GM18508 (cell line): ENCODE measurements at regions not wholly inside any gene's neighbourhood (a gene's known extent, or its start where the extent isn't known, plus 50 kb on each side); places are given as distances from the start of the nearest gene placed in this dataset.
"Not testable (repeated sequence)": the region's sequence is repeated elsewhere in the genome, so short reads cannot be mapped to it uniquely, and the experiment has no call there.

Experiments
- ATAC-seq: cut with Tn5 transposase; IDR thresholded peaks from one replicate; pipeline ENCODE4 v1.9.1; 2021; ENCODE audit warnings: moderate number of reproducible peaks; ENCODE audit not compliant: insufficient read depth, unreplicated experiment

DNA sequence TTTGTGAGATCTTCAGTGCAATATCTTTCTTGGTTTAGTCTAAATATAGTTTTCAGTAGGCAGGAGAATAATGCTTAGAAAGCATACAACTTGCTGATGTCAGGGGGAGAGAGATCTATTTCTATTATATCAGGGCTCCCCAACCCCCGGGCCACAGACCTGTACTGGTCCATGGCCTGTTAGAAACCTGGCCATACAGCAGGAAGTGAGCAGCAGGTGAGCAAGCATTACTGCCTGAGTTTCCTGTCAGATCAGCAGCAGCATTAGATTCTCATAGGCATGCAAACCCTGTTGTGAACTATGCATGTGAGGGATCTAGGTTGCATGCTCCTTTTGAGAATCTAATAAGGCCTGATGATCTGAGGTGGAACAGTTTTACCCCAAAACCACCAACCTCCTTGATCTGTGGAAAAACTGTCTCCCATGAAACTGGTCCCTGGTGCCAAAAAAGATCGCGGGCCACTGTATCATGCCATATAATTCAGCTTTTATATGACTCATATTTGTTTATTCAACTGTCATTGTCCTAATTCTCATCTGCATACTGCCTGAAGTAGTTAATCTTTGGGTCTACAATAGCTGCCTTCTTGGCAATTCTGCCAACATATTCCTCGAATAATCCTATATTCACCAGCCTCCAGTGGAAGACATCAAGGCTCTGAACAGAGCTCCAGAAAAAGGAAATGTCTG lies 163.6 kb upstream of the DYRK2 start:
- ATAC-seq: no peak

DNA sequence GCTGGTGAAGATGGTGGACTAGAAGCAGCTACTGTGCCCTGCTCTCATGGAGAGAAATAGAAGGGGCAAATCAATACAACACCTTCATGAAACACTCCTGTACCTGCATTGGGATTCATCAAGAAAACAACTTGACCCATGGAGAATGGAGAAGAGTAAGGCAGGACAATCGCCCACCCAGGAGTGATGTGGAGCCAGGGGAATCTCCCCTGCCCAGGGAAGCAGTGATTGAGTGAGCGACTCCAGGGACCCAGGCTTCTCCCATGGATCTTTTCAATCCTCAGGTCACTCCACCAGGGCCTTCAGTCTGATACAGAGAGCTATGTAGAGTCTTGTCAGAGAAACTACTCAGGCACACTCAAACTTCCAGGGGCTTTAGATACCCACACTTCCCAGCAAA lies 161.9 kb upstream of the DYRK2 start:
- no peak for ATAC-seq

DNA sequence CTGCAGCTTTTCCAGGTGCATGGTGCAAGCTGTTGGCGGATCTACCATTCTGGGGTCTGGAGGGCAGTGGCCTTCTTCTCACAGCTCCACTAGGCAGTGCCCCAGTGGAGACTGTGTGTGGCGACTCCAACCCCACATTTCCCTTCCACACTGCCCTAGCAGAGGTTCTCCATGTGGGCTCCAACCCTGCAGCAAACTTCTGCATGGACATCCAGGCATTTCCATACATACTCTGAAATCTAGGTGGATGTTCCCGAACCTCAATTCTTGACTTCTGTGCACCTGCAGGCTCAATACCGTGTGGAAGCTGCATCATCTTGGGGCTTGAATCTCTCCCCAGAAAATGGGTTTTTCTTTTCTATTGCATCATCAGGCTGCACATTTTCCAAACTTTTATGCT lies 160.2 kb upstream of the DYRK2 start:
- not testable (repeated sequence) for ATAC-seq

DNA sequence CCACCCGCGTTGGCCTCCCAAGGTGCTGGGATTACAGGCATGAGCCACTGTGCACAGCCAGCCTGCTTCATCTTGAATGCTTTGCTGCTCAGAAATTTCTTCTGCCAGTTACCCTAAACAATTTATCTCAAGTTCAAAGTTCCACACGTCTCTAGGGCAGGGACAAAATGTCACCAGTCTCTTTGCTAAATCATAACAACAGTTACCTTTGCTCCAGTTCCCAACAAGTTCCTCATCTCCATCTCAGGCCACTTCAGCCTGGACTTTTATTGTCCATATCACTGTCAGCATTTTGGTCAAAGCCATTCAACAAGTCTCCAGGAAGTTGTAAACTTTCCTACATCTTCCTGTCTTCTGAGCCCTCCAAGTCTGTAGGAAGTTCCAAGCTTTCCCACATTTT lies 159.5 kb upstream of the DYRK2 start:
- no peak for ATAC-seq

DNA sequence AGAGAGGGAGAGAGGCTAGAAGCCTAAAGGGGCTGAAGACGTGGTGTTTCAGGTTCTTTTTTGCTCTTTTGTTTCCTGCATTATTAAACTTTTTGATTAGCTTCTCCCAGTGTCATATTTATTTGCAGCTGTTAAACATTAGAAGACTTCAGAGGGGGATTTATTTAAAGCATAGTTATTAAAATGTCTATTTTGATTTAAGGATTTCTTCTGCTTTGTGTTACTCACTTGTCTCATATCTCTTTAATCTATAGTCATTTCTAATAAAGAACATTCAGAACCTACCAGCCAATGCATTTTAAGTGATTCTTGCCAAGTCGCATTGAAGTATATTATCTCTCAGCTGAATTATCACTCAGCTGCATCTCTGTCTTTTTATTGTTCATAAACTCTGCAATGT lies 152.0 kb upstream of the DYRK2 start:
- no peak for ATAC-seq

DNA sequence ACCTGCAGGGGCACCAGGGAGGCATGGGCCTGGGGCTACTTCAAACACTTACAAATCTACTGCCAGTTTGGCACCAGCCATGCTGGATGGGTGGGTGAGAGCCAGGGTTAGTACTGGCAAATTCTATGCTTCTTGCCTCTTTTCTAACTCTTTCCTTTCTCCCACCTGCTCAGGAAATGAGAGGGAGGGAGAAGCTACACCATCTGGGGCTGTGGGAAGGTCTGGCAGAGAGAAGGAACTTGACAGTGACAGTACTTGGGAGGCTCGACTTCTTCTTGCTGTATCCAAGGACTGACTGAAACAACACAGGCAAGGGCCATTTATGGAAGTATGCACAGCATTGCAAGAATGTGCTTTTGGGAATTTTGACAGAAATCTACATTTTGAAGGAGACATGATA lies 149.6 kb upstream of the DYRK2 start:
- no peak for ATAC-seq

DNA sequence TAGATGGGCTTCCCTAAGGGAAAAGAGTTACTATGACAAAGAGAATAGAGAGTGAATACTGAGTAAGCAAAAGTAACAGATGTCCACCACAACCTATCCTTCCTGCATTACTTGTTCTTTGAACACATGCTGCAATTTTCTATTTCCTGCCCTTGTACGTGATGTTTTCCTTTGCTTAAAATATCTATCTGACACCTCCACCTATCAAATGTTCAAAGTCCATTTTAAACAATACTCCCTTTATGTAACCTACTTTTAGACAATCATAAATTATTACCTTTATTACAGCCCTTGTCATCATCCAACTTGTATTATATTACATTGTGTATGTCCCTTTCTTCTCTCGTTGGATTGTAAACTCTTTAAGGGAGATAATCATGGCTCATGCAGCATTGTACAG lies 147.2 kb upstream of the DYRK2 start:
- ATAC-seq: no peak

DNA sequence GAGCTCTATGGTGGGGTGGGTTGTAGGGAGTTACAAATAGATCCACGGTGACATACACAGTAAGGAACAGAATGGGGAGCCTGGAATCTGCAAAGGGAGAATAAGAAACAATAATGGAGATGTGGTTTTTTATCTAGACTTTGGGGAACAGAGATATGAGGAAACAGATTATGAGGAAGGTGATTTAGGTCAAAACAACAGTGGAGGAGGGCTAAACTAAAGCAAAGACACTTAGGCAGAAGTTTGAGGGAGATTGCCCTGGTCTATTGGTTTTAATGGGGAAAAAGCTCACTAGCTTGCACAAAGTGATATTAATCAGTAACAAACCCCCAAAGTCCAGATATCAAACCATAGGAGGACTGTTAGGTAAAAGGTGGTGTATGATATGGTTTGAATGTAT lies 144.5 kb upstream of the DYRK2 start:
- ATAC-seq: no peak

DNA sequence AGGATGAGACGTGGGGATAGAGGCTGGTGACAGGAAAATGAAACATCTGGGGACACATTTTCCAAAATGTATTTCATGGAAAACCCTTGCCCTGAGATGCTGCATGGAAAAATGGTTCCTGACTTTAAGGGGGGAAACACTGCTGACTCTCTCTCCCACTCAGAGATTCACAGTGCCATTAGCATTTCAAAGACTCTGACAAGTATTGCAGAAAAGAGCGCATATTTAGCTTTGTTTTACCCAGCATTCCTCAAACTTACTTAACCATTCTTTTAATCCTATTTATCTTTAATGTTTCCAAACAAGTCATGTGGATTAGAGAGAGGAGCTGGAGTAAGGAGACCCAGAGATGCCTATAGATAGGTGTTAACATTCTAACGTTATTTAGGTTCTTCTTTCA lies 141.8 kb upstream of the DYRK2 start:
- ATAC-seq: no peak

DNA sequence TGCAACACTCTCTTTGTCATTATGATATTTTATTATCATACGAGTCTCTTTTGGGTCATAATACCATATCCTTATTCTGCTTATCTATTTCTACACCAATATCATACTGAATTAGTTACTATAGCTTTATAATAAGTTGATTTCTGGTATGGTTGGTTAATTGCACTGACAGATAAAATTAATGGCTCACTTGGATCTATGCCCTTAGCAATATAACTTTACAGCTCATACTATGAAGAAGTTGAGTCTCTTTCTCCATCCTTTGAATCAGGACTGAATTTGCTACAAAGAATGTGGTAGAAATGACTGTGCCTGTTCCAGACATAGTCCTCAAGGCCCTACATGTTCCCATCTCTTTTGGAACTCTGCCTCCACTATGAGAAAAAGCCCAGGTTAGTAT lies 139.7 kb upstream of the DYRK2 start:
- no peak for ATAC-seq

DNA sequence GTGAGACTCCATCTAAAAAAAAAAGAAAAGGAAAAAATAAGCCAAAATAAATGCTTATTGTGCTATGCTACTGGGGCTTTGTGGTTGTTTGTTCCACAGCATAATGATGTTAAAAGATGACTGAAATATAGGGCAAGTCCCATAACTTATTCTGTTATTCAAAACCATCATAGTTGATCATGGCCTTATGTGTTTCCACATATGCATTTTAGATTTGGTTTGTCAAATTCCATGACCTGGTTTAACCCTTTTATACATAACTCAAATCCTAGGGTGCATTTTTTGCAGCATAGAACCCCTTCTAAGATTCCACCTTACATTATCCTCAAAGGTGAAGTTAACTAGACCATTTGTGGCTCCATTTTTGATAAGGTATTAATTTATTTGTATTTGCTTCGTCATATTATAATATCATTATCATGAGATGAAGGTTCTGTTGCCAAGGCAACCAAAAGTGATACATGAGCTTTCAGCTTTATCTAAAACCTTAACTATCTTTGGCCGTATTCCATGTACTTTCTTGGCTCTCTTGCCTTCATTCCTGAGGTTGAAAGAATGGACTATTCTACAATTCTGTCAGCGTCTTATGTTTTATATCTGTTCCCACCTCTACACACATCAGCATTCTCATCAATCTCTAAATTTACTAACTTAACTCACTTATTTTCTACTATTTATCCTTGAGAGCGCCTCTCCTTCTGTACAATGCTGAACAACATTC lies 138.7 kb upstream of the DYRK2 start:
- ATAC-seq: no peak

DNA sequence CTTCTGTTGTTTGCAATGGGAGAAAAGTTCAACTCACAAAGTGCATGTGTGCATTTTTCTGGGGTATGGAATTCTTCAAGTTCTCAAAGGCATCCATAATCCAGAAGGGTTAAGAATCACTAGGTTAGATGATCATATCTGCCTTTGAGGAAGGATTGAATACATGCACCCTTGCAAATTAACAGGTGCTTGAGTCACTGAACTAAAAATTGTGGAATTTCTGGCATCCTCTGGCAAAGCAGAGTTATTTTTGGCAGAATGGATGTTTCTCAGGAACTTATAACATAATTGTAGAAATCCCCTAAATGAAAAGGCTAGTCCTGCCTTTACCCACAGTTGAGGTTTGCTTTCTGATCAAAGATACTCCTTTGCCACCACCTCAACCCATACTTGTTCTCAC lies 136.5 kb upstream of the DYRK2 start:
- no peak for ATAC-seq

DNA sequence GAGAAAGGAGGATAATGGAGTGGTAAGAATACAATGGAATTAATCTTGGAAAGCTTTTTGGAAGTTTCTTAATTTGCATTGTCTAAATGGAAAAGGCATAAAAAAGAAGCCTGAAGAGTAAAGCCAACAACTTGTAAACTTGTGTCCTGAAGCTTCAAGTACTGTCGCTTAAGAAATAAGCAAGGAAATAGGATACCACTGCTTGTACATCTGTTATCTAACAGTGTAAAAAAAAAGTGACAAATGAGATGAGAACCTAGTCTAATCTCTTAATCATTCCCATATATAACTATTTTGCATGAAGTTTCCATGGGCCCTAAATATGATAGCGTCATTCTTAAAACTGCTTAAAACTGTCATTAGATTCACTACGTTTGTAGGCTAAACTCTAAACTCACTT lies 134.0 kb upstream of the DYRK2 start:
- ATAC-seq: no peak

DNA sequence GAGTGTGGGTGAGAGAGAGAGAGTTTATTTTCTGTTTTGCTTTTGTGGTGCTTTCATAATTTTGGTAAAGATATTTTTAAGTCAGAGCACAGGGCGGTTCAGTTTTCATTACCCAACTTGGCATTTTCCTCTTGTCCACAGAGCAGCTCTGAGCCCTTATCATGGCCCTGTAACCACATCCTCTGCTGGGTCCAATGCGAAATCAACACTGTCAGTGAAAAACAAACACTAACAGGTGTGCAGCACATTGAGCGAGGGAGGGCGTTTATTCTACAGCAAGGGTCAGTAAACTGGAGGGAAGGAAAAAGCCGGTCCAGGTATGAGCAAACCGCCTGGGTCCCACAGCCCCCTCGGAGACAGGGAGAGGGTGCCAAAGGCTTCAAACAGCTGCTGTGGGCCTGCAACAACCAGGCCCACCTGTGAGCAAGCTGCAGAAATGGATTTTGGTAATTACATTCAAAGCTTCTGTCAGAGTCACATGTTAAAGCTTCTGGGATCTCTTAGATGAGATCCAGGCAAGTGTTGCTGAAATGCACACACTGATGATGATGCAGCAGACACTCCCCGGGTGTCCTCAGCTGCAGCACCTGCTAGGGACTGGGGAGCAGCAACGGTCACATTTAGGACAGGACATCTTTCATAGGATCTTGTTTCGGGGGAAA lies 132.7 kb upstream of the DYRK2 start:
- ATAC-seq: no peak

DNA sequence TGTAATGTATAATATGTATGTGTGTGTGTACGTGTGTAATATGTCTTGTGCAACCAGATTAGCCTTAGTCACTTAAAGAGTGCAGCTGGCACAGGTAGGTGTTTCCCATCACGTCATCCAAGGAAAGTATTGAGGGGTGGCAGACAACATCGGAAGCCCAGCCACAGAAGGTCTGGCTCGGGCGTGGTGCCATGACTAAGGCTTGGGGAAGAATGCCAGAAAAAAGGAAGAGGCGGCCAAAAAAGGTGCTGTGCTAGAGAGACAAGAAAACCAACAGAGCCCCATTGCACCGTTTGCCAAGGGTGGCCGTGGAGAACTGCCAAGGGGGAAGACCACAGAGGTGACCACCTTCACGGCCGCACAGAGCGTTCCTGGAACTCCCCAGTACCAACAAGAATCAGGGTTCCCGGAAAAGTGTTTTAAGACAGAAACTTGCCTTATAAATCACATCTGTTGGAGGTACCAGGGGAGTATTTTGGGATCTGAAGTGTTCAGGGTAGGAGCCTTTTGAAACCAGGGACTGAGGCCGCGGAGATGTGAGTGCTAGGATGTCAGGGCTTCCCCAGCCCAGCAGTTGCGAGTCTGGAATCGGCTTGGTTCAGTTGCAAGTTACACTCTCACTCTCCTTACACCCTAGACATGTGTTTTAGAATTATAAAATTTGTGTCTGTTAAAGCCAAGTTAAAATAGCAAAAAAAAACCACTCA lies 131.2 kb upstream of the DYRK2 start:
- ATAC-seq: no peak

DNA sequence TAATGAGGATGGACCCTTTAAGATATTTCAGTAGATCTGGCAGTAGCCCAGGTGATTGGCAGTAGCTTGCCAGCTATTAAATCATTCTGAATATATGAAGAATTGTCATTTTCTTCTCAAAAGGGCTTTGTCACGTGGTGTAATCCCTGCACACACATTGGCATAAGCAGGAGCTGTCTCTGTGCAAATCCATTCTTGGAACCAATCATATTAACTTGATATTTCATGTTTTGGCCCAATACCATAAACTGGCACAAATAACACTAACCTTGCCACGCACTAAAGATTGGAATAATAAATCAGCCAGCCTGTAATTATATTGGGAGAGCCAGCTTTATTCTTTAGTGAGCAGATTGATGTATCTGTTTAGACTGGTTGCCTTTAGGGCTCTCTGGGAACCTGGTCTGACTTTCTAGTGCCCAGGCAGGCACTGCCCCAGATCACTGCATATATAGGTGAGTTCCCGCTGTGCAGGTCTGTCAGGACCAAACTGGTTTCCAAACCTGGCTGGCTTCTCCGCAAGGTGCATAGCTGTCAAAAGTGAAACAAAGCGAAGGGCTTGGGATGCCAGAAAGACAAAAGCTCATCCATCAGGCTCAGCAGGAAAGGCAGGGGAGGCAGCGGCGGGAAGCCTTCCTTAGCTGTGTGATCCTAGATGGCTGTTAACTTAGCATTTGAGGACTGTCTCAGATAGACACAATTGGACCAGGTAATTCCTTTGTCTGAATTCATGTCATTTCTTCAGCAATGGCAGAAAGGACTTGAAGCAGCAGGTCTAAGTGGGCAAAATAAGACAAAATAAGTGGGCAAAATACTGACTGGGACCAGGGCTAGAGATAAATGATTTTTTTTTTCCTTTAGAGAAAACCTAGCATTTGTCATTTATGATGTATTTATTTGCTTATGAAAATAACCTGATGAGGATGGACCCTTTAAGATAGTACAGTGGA lies 128.8 kb upstream of the DYRK2 start:
- ATAC-seq: no peak

DNA sequence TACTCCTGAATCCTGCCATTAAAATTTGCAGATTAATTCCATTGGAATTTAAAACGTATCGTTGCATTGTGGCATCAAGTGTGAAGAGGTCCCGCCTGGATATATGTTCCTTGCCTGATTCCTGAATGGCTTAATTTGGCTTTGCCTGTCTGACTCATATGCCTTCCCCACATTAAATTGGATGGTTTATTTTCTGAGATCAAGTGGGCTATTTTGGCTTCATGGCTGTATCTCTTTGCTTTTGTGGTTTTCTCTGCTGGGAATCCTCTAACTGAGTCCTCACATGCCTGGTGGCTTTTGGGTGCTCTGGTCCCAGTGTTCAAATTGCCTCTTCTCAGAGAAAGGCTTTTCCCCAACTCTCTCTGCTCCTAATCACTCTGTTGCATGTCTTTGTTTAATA lies 127.9 kb upstream of the DYRK2 start:
- ATAC-seq: no peak

DNA sequence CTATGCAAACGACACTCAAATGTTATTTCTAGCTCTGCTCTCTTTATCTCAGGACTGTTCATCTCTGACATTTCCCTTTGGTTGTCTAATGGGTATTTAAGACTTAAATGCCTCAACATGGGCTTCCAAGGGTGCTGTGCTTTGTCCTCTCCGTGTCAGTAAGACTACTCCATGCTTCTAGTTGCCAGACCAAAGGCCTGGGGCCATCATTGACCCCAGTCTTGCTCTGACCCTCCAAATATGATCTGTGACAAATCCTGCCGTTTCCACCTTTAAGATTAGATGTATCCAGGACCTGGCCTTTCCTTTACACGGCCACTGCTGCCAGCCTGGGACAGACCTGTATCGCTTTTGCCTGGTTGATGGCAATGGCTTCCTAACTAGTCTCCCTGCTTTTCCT lies 126.3 kb upstream of the DYRK2 start:
- ATAC-seq: no peak

DNA sequence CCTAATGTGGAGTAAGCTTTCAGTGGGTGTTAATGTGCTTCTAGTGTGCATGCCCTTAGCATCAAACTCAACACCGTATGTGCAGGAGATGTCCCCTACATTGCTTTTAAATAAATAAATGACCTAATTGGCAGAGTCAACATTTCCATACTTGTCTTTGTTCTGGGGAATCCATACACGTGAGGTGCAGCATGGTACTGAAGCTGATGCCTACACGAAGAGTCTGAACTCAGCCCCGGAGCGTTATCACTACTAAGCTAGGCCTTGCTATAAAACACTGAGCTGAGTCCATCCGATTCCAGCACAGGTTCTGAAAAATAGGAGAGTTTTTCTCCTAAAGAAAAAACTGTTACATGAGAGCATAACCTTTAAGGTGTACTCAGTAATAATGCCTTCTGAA lies 125.0 kb upstream of the DYRK2 start:
- ATAC-seq: no peak
